K562 (cell line): ENCODE measurements at regions not wholly inside any gene's neighbourhood (a gene's known extent, or its start where the extent isn't known, plus 50 kb on each side); places are given as distances from the start of the nearest gene placed in this dataset.

Experiments
- ATAC-seq: fragments of 200-7000 bp; cut with Tn5 transposase; 3 replicates; pipeline ENCODE4 v1.9.1; 2020; ENCODE audit warnings: moderate library complexity
- BruUV-seq: library from RNA; stranded (reverse); fragments of 400-500 nt; replicated peaks from 2 replicates; lab custom pipeline; 2021; lab: Mats Ljungman, UMichigan
- CTCF ChIA-PET: fragments of 300-600 bp; formaldehyde crosslinking; extraction: SDS; loops from one replicate; lab custom pipeline; 2021; ENCODE audit warnings: low intra/inter-chr PET ratio; lab: Yijun Ruan, JAX
- POLR2A ChIA-PET: fragments of 300-600, 350-650 bp; sonication (Branson Sonifier 250); formaldehyde crosslinking; extraction: SDS; loops from one replicate; lab custom pipeline; 2021; ENCODE audit warnings: antibody characterized with exemption, inconsistent platforms; lab: Yijun Ruan, JAX
- DNase-seq, 4 experiments: peaks; one replicate each; pipeline versions ENCODE4 v3.0.0 to v3.0.0-alpha.2; 2011 to 2018; ENCODE audit warnings: low spot score in 3 of 4, mixed read lengths in 3 of 4; ENCODE audit errors: extremely low read depth in 1 of 4
- FAIRE-seq: peaks from 2 replicates; lab custom pipeline; 2011; peaks lifted over from hg19 to GRCh38; lab: Jason Lieb, UNC
- H2AFZ ChIP-seq: 2 replicates; pipeline ENCODE4 v1.6.0; 2011; ENCODE audit warnings: low read depth, low read length, control low read depth, inconsistent platforms
- H3K27ac ChIP-seq: fragments of 200-600 bp; 3 replicates; pipeline ENCODE4 v1.8.0; 2011; ENCODE audit warnings: low read depth, mild to moderate bottlenecking, control low read depth, inconsistent platforms, low read length, moderate library complexity, mixed read lengths; ENCODE audit errors: extremely low read depth
- H3K27me3 ChIP-seq, 2 experiments: fragments of 300-600 bp in 1 of 2; 2 replicates in 1 of 2; 3 replicates in 1 of 2; pipeline versions ENCODE4 v1.6.0 to v1.8.0; 2011; ENCODE audit warnings: inconsistent platforms in 2 of 2, low read length in 2 of 2, mild to moderate bottlenecking in 1 of 2, mixed read lengths in 1 of 2, moderate library complexity in 1 of 2; ENCODE audit not compliant: control insufficient read depth in 2 of 2, insufficient read depth in 2 of 2
- H3K36me3 ChIP-seq: fragments of 300-600 bp; 3 replicates; pipeline ENCODE4 v1.8.0; 2011; ENCODE audit warnings: mild to moderate bottlenecking, low read length, inconsistent platforms; ENCODE audit not compliant: control insufficient read depth, insufficient read depth
- H3K4me1 ChIP-seq, 2 experiments: fragments of 200-600 bp in 1 of 2; replicated peaks in 1 of 2; 2 replicates in 1 of 2; 3 replicates in 1 of 2; pipeline versions ENCODE4 v1.5.1 to v1.8.0; 2011; ENCODE audit warnings: inconsistent platforms in 2 of 2, low read length in 2 of 2, mild to moderate bottlenecking in 1 of 2, mixed read lengths in 1 of 2, moderate library complexity in 1 of 2; ENCODE audit not compliant: control insufficient read depth in 2 of 2, insufficient read depth in 2 of 2
- H3K4me2 ChIP-seq: 2 replicates; pipeline ENCODE4 v1.6.1; 2011; ENCODE audit warnings: low read length, control low read depth, inconsistent platforms, mixed read lengths; ENCODE audit not compliant: insufficient read depth
- H3K4me3 ChIP-seq: fragments of 200-600 bp; sonication (generic), shearing (Covaris generic); 2 replicates; pipeline ENCODE4 v1.5.1; 2016; ENCODE audit warnings: control low read depth, inconsistent platforms
- H3K79me2 ChIP-seq: fragments of 200-600 bp; 3 replicates; pipeline ENCODE4 v1.8.0; 2011; ENCODE audit warnings: low read length, inconsistent platforms; ENCODE audit not compliant: control insufficient read depth, insufficient read depth
- H3K9ac ChIP-seq, 2 experiments: 2 replicates each; pipeline versions ENCODE4 v1.6.0 to v1.6.1; 2011; ENCODE audit warnings: low read depth in 2 of 2, low read length in 2 of 2, control low read depth in 1 of 2, inconsistent platforms in 1 of 2, mild to moderate bottlenecking in 1 of 2, mixed read lengths in 1 of 2; ENCODE audit not compliant: insufficient read depth in 1 of 2
- H3K9me1 ChIP-seq: one replicate; pipeline ENCODE4 v1.6.0; 2011; ENCODE audit warnings: inconsistent platforms, mild to moderate bottlenecking, low read length, moderate library complexity; ENCODE audit not compliant: control insufficient read depth, insufficient read depth
- H3K9me3 ChIP-seq: replicated peaks from 2 replicates; pipeline ENCODE4 v1.5.1; 2011; ENCODE audit warnings: low read depth, low read length, inconsistent platforms; ENCODE audit not compliant: control insufficient read depth, insufficient read depth
- H4K20me1 ChIP-seq: replicated peaks from 2 replicates; pipeline ENCODE4 v1.6.1; 2011; ENCODE audit warnings: low read length, inconsistent platforms, mixed read lengths; ENCODE audit not compliant: control insufficient read depth, insufficient read depth
- AFF4 ChIP-seq: sonication (generic); formaldehyde crosslinking; IDR thresholded peaks from 2 replicates; pipeline ENCODE4 v1.8.0; 2023; ENCODE audit warnings: mild to moderate bottlenecking, missing genetic modification reagents
- DACH1 ChIP-seq: fragments of 450-650 bp; IDR thresholded peaks from 2 replicates; pipeline ENCODE4 v1.6.1; 2018; ENCODE audit not compliant: partially characterized antibody
- NFE2L1 ChIP-seq: fragments of 450-650 bp; IDR thresholded peaks from 2 replicates; pipeline ENCODE4 v1.6.1; 2016; ENCODE audit warnings: missing genetic modification characterization, low read depth, mild to moderate bottlenecking, missing compliant biosample characterization, moderate library complexity, borderline replicate concordance
- SMARCA4 ChIP-seq: fragments of 450-650 bp; IDR thresholded peaks from 2 replicates; pipeline ENCODE4 v1.6.1; 2016
- TGIF2 ChIP-seq: sonication (generic); formaldehyde crosslinking; IDR thresholded peaks from 2 replicates; pipeline ENCODE4 v1.8.1; 2022; ENCODE audit warnings: mild to moderate bottlenecking, missing genetic modification reagents, moderate library complexity
- ZBTB8A ChIP-seq: fragments of 450-650 bp; IDR thresholded peaks from 2 replicates; pipeline ENCODE4 v1.6.1; 2018; ENCODE audit warnings: mild to moderate bottlenecking, moderate library complexity; ENCODE audit not compliant: partially characterized antibody
- ZNF764 ChIP-seq: fragments of 250-450 bp; sonication (Bioruptor Pico); IDR thresholded peaks from 2 replicates; pipeline ENCODE4 v1.4.0; 2020; ENCODE audit warnings: low read depth, mild to moderate bottlenecking, moderate library complexity
- WGBS: fragments of 100-300 bp; shearing (Covaris generic); methylation state at CpG from one replicate; pipeline ENCODE4 v1.1.6; 2016; ENCODE audit warnings: low coverage, mixed read lengths; ENCODE audit not compliant: insufficient coverage; ENCODE audit errors: missing lambda C conversion rate; 5-methylcytosine and 5-hydroxymethylcytosine counted together
- in situ Hi-C: fragments of 300-500 bp; cut with MboI; formaldehyde crosslinking; loops from 4 replicates; pipeline ENCODE4 v1.15.0; 2018; ENCODE audit warnings: inconsistent platforms, mixed read lengths
- intact Hi-C: fragments of 100-400 bp; cut with micrococcal nuclease; formaldehyde crosslinking; loops from 2 replicates; pipeline ENCODE4 v1.14.2; 2022
- TF ChIP-seq, protein P1 (sequence below): fragments of 450-650 bp; formaldehyde crosslinking; IDR thresholded peaks from 2 replicates; pipeline ENCODE4 v1.4.0; 2020; ENCODE audit warnings: mild to moderate bottlenecking, moderate library complexity

DNA sequence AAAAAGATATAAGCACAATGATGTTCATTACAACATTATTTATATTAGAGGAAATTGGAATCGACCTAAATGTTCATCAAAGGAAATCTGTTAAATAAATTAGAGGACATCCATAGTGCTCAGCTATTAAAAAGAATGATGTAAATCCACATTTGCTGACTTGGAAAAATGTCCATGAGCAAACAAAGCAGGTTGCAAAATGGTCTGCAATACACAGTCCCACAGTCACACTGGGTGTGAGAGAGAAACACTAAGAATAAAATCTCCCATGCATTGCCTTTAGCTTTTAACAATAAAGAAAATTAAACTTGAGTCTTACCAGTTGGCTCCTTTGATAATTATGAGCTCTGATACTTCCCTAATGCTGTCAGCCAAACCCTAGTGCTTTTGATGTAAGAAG lies 811.1 kb upstream of the SALL3 start:
- FAIRE-seq: no peak

More for the DNA sequence above, 811.1 kb upstream of the SALL3 start:
- Histone ChIP-seq H3K27me3 (peaks cover 0 to 11% of the 10 kb centered on the region in 2 experiments; a peak in 4 of 5 replicates), H3K4me3 (no peak overlapping the region), H3K9me1 (no peaks in the 10 kb centered on the region), H3K79me2 (no peaks in the 10 kb centered on the region), H3K9me3 (no peaks in the 10 kb centered on the region), H4K20me1 (no peaks in the 10 kb centered on the region), H3K4me2 (no peak overlapping the region), H3K9ac (no peak overlapping the region), H3K36me3 (no peaks in the 10 kb centered on the region), H3K4me1 (no peaks in the 10 kb centered on the region), H2AFZ (no peak overlapping the region), H3K27ac (no peak overlapping the region)
- TF ChIP-seq ZNF764 (CRISPR knock-in tag) (no peak), ZBTB8A (no peak), DACH1 (no peak), TGIF2 (CRISPR knock-in tag) (no peak), SMARCA4 (no peak), AFF4 (no peak), NFE2L1 (no peak)
- TF ChIP-seq, protein P1, sequence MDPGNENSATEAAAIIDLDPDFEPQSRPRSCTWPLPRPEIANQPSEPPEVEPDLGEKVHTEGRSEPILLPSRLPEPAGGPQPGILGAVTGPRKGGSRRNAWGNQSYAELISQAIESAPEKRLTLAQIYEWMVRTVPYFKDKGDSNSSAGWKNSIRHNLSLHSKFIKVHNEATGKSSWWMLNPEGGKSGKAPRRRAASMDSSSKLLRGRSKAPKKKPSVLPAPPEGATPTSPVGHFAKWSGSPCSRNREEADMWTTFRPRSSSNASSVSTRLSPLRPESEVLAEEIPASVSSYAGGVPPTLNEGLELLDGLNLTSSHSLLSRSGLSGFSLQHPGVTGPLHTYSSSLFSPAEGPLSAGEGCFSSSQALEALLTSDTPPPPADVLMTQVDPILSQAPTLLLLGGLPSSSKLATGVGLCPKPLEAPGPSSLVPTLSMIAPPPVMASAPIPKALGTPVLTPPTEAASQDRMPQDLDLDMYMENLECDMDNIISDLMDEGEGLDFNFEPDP (CRISPR knock-in tag): no peak
- DNase-seq (no peak), ATAC-seq (no peak)
- in situ Hi-C loops: no loop called here
- CTCF ChIA-PET: no interaction called here
- BruUV-seq: no TSS peak
- 11% methylated on average over 1 of the region's 1 CpG for WGBS
- intact Hi-C loops: no loop called here
- POLR2A ChIA-PET: no interaction called here
